ENCODE measurements at regions not wholly inside any gene's neighbourhood (a gene's known extent, or its start where the extent isn't known, plus 50 kb on each side); places are given as distances from the start of the nearest gene placed in this dataset.

DNA sequence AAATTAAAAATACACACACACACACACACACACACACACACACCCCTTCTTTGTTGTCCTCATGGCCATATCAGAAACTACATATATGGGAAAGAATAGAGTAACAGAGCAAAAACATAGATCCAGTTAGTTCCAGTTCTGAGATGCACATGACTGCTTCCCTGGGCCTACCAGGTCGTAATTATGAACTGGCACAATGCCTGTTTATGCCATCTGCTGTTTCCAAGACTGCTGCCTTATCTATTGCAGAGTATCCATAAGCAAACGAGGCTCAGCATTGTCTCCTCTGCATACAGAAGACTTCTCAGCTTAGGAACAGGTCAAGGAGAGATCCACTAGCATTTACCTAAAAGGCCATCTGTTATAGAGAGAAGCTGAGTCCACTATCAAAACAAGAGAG lies 789.0 kb downstream of the TECRL start:
- no peaks in the 10 kb centered on the region for H3K9me3 ChIP-seq
- no peak for DNase-seq (ENCODE audit: extremely low spot score in 2 of 2)
- H3K4me3 ChIP-seq, result no peak overlapping the region
- H3K27me3 ChIP-seq, result no peaks in the 10 kb centered on the region
- H3K36me3 ChIP-seq, result no peaks in the 10 kb centered on the region
- H3K4me1 ChIP-seq, result no peaks in the 10 kb centered on the region
- intact Hi-C loops (cut with DNase I), result no loop called here
- H3K27ac ChIP-seq, result no peak overlapping the region
- TF ChIP-seq POLR2A (IDR thresholded peaks at IDR 0.05), result no peak
- no peak for TF ChIP-seq POLR2AphosphoS5 (IDR thresholded peaks at IDR 0.05; ENCODE audit: insufficient read depth in 1 of 2, low read depth in 1 of 2)
- TF ChIP-seq, protein P1, sequence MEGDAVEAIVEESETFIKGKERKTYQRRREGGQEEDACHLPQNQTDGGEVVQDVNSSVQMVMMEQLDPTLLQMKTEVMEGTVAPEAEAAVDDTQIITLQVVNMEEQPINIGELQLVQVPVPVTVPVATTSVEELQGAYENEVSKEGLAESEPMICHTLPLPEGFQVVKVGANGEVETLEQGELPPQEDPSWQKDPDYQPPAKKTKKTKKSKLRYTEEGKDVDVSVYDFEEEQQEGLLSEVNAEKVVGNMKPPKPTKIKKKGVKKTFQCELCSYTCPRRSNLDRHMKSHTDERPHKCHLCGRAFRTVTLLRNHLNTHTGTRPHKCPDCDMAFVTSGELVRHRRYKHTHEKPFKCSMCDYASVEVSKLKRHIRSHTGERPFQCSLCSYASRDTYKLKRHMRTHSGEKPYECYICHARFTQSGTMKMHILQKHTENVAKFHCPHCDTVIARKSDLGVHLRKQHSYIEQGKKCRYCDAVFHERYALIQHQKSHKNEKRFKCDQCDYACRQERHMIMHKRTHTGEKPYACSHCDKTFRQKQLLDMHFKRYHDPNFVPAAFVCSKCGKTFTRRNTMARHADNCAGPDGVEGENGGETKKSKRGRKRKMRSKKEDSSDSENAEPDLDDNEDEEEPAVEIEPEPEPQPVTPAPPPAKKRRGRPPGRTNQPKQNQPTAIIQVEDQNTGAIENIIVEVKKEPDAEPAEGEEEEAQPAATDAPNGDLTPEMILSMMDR (IDR thresholded peaks at IDR 0.05), result no peak

DNA sequence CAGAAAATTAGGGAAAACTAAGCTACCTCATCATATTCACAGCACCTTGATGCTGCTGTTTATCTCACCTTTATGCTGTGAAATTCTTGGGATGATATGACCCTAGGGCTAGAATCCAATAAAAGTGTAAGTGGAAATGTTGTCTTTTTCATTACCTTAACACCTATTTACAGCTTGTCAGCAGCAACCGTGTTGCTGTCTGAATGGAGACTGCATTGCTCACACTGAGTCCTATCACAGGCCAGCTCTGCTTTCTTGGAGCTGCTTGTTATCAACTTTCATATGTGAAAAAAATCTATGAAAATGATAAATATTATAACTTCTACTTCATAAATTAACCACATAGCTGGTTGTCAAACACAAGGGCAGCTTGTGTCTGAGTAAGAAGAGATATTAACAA lies 789.5 kb downstream of the TECRL start:
- Histone ChIP-seq H3K9me3 (no peaks in the 10 kb centered on the region), H3K27ac (no peak overlapping the region), H3K27me3 (no peaks in the 10 kb centered on the region), H3K36me3 (no peaks in the 10 kb centered on the region), H3K4me3 (no peak overlapping the region), H3K4me1 (no peaks in the 10 kb centered on the region)
- intact Hi-C loops (cut with DNase I), result no loop called here
- TF ChIP-seq POLR2A (IDR thresholded peaks at IDR 0.05), result no peak
- no peak for DNase-seq (ENCODE audit: extremely low spot score in 2 of 2)

DNA sequence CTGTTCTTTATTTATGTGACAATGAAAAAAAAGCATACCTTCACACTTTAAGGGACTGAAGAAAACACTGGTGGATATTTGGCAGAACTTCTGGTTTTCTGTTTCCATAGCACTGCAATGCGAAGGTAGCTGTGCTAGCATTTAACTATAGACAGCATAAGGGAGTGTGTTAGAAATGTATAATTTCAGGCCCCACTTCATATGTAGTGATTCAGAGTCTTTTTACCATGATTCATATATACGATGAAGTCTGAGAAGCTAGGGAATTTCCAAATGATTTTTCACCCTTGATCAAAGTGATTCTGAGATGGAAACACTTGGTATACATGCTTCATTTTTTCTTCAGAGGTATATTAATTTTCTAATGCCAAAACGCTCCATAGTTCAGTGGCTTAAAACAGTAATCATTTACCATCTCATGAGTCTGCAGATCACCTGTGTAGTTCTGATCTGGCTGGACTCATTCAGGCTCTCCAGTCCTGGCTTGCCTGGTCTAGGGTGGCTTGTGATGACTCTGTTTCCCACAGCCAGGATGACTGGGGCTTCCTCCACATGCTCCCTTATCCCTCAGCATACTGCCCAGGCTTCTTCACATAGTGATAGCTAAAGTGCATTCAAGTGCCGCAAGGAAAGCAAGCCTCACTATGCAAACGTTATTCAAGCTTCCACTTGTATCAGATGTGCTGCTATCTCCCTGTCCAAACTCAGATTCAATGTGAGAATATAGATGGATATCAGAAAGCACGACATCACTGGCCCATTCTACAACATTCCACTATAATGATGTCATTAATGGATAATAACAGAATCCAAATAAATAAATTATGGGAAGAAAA lies 790.1 kb downstream of the TECRL start:
- DNase-seq (ENCODE audit: extremely low spot score in 2 of 2), result no peak
- TF ChIP-seq POLR2A (IDR thresholded peaks at IDR 0.05), result no peak
- TF ChIP-seq, protein P1 (IDR thresholded peaks at IDR 0.05), result no peak
- TF ChIP-seq POLR2AphosphoS5 (IDR thresholded peaks at IDR 0.05; ENCODE audit: insufficient read depth in 1 of 2, low read depth in 1 of 2), result no peak
- Histone ChIP-seq H3K36me3 (no peaks in the 10 kb centered on the region), H3K4me3 (no peak overlapping the region), H3K27ac (no peak overlapping the region), H3K4me1 (no peaks in the 10 kb centered on the region), H3K9me3 (no peaks in the 10 kb centered on the region), H3K27me3 (no peaks in the 10 kb centered on the region)
- intact Hi-C loops (cut with DNase I), result no loop called here

DNA sequence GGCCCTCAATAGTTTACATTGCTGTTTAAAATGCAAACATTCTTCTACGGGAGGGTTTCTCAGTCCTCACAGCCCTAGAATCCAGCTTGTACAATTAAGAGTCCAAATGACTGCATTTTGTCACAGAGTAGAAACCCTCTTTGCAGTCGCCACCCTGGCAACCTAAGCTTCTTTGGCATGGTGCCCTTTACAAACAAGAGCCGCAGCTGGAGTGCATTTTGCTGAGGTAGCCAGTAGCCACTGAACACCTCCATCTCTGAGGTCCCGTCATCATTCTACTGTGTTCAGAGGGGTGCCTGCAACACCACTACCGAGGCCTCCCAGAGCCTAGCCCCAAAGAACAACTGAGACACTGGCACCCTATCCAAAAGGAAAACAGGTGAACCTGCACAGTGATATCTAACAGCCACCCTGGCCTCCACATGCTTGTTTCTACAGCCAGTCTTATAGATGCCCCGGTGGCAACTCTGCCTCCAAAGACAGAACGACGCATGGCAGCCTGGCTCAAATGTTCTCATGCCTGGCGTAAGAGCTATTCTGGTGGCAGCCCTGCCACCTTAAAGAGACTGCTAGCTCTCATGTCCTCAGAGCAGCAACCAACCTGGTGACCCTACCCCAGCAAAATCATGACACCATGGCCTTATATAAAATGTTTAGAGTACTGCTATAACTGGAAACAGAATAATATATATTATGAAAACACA lies 801.9 kb downstream of the TECRL start:
- Histone ChIP-seq H3K4me1 (no peaks in the 10 kb centered on the region), H3K4me3 (no peak overlapping the region), H3K36me3 (no peaks in the 10 kb centered on the region), H3K9me3 (no peaks in the 10 kb centered on the region), H3K27ac (no peak overlapping the region), H3K27me3 (no peaks in the 10 kb centered on the region)
- TF ChIP-seq POLR2A (IDR thresholded peaks at IDR 0.05), result no peak
- no peak for TF ChIP-seq POLR2AphosphoS5 (IDR thresholded peaks at IDR 0.05; ENCODE audit: insufficient read depth in 1 of 2, low read depth in 1 of 2)
- TF ChIP-seq, protein P1 (IDR thresholded peaks at IDR 0.05), result no peak
- no peak for DNase-seq (ENCODE audit: extremely low spot score in 2 of 2)
- intact Hi-C loops (cut with DNase I), result no loop called here

DNA sequence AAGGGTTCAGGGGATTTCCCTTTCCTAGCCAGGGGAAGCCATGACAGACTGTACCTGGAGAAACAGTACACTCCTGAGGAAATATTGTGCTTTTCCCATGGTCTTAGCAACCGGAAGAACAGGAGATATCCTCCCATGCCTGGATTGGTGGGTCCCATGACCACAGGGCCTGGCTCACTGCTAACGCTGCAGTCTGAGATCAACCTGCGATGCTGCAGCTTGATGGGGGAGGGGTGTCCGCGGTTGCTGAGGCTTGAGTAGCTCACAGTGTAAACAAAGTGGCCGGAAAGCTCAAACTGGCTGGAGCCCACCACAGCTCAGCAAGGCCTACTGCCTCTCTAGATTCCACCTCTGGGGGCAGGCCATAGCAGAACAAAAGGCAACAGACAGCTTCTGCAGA lies 819.5 kb downstream of the TECRL start:
- Histone ChIP-seq H3K4me1 (no peaks in the 10 kb centered on the region), H3K27ac (no peak overlapping the region), H3K9me3 (no peaks in the 10 kb centered on the region), H3K27me3 (no peaks in the 10 kb centered on the region), H3K36me3 (no peaks in the 10 kb centered on the region), H3K4me3 (no peak overlapping the region)
- no peak for DNase-seq (ENCODE audit: extremely low spot score in 2 of 2)
- TF ChIP-seq POLR2A (IDR thresholded peaks at IDR 0.05), result no peak
- TF ChIP-seq, protein P1 (IDR thresholded peaks at IDR 0.05), result no peak
- no peak for TF ChIP-seq POLR2AphosphoS5 (IDR thresholded peaks at IDR 0.05; ENCODE audit: insufficient read depth in 1 of 2, low read depth in 1 of 2)
- intact Hi-C loops (cut with DNase I), result no loop called here
